ENCODE measurements at regions not wholly inside any gene's neighbourhood (a gene's known extent, or its start where the extent isn't known, plus 50 kb on each side); places are given as distances from the start of the nearest gene placed in this dataset.
A peak's percentile ranks its signal among the peaks of the same experiment; 100 is the strongest.

- WGBS (ENCODE audit: insufficient coverage, low coverage, low lambda C conversion rate, missing lambda C conversion rate) = 22% methylated on average over 1 of the region's 4 CpGs
- no peak for TF ChIP-seq POLR2A (IDR thresholded peaks at IDR 0.05)
- TF ChIP-seq CTCF (IDR thresholded peaks at IDR 0.05) = no peak
- Histone ChIP-seq H3K9me3 (no peaks in the 10 kb centered on the region), H3K27me3 (no peaks in the 10 kb centered on the region), H3K27ac (no peak overlapping the region), H3K36me3 (no peaks in the 10 kb centered on the region), H3K4me1 (no peaks in the 10 kb centered on the region), H3K4me3 (no peak overlapping the region)
- DNase-seq (peak in 1 of 3 donors; percentile 46), ATAC-seq (peak; percentile 53 to 88 (median 68))
- intact Hi-C loops (cut with DNase I) = no loop called here
These were observed 228.2 kb upstream of the ZPLD1 start for GRCh38 chr3:102206511-102207031.

- ATAC-seq (no peak), DNase-seq (no peak)
- no peak for TF ChIP-seq CTCF (IDR thresholded peaks at IDR 0.05)
- TF ChIP-seq POLR2A (IDR thresholded peaks at IDR 0.05) = no peak
- H3K36me3 ChIP-seq = no peaks in the 10 kb centered on the region
- WGBS (ENCODE audit: insufficient coverage, low coverage, low lambda C conversion rate, missing lambda C conversion rate) = 91% methylated on average over 2 of the region's 3 CpGs
- intact Hi-C loops (cut with DNase I) = no loop called here
- no peaks in the 10 kb centered on the region for H3K27me3 ChIP-seq
- H3K27ac ChIP-seq = no peak overlapping the region
- no peaks in the 10 kb centered on the region for H3K9me3 ChIP-seq
- H3K4me3 ChIP-seq = no peak overlapping the region
- H3K4me1 ChIP-seq = no peaks in the 10 kb centered on the region
These were observed 227.7 kb upstream of the ZPLD1 start for GRCh38 chr3:102207151-102207571.

GRCh38 chr3:102215166-102215565 lies 219.6 kb upstream of the ZPLD1 start:
- Histone ChIP-seq H3K27ac (no peak overlapping the region), H3K27me3 (no peaks in the 10 kb centered on the region), H3K4me3 (no peak overlapping the region), H3K4me1 (no peaks in the 10 kb centered on the region), H3K36me3 (no peaks in the 10 kb centered on the region), H3K9me3 (no peaks in the 10 kb centered on the region)
- ATAC-seq = no peak
- WGBS (ENCODE audit: insufficient coverage, low coverage, low lambda C conversion rate, missing lambda C conversion rate) = 78% methylated on average over 2 of the region's 2 CpGs
- TF ChIP-seq POLR2A (IDR thresholded peaks at IDR 0.05) (no peak), CTCF (IDR thresholded peaks at IDR 0.05) (no peak)
- intact Hi-C loops (cut with DNase I) = no loop called here
- DNase-seq = no peak

- ATAC-seq (no peak), DNase-seq (no peak)
- no peak overlapping the region for H3K27ac ChIP-seq
- intact Hi-C loops (cut with DNase I) = no loop called here
- TF ChIP-seq CTCF (IDR thresholded peaks at IDR 0.05) = no peak
- TF ChIP-seq POLR2A (IDR thresholded peaks at IDR 0.05) = no peak
- H3K4me3 ChIP-seq = no peak overlapping the region
- H3K4me1 ChIP-seq = no peaks in the 10 kb centered on the region
- H3K36me3 ChIP-seq = no peaks in the 10 kb centered on the region
- no peaks in the 10 kb centered on the region for H3K9me3 ChIP-seq
- WGBS (ENCODE audit: insufficient coverage, low coverage, low lambda C conversion rate, missing lambda C conversion rate) = 67% methylated on average over 10 of the region's 10 CpGs
- no peaks in the 10 kb centered on the region for H3K27me3 ChIP-seq
These were observed 211.7 kb upstream of the ZPLD1 start for GRCh38 chr3:102223132-102223531.

GRCh38 chr3:102224171-102224570 lies 210.6 kb upstream of the ZPLD1 start:
- Histone ChIP-seq H3K4me1 (no peaks in the 10 kb centered on the region), H3K4me3 (no peak overlapping the region), H3K9me3 (no peaks in the 10 kb centered on the region), H3K27me3 (no peaks in the 10 kb centered on the region), H3K27ac (no peak overlapping the region), H3K36me3 (no peaks in the 10 kb centered on the region)
- DNase-seq (peak in 2 of 3 donors; percentile 22 to 51), ATAC-seq (peak; percentile 77 to 88 (median 84))
- 36% methylated on average over 3 of the region's 3 CpGs for WGBS (ENCODE audit: insufficient coverage, low coverage, low lambda C conversion rate, missing lambda C conversion rate)
- intact Hi-C loops (cut with DNase I) = no loop called here
- TF ChIP-seq CTCF (IDR thresholded peaks at IDR 0.05) = peak; percentile 51 to 65 (median 56)
- no peak for TF ChIP-seq POLR2A (IDR thresholded peaks at IDR 0.05)

All from right lobe of liver (tissue), 6 donors.